ENCODE measurements at regions not wholly inside any gene's neighbourhood (a gene's known extent, or its start where the extent isn't known, plus 50 kb on each side); places are given as distances from the start of the nearest gene placed in this dataset.

GRCh38 chr3:70789878-70790277, 477.4 kb upstream of the MDFIC2 start:
- no peak overlapping the region for H3K27ac Mint-ChIP-seq (ENCODE audit: unreplicated experiment)
- peaks cover 5% of the 10 kb centered on the region for H3K9me3 Mint-ChIP-seq (ENCODE audit: low read depth)
- no peak for DNase-seq (ENCODE audit: low spot score)
- H3K36me3 Mint-ChIP-seq (ENCODE audit: low read depth): no peaks in the 10 kb centered on the region
- H3K4me1 Mint-ChIP-seq (ENCODE audit: low read depth): no peaks in the 10 kb centered on the region
- no peaks in the 10 kb centered on the region for H3K27me3 Mint-ChIP-seq (ENCODE audit: low read depth)
- H3K4me3 Mint-ChIP-seq (ENCODE audit: unreplicated experiment): no peak overlapping the region
- TF ChIP-seq CTCF (IDR thresholded peaks at IDR 0.05): no peak

GRCh38 chr3:70780790-70781189, 468.4 kb upstream of the MDFIC2 start:
- Mint-ChIP-seq H3K9me3 (ENCODE audit: low read depth) (peaks cover 9% of the 10 kb centered on the region), H3K27ac (ENCODE audit: unreplicated experiment) (no peak overlapping the region), H3K27me3 (ENCODE audit: low read depth) (no peaks in the 10 kb centered on the region), H3K4me3 (ENCODE audit: unreplicated experiment) (no peak overlapping the region), H3K36me3 (ENCODE audit: low read depth) (no peaks in the 10 kb centered on the region), H3K4me1 (ENCODE audit: low read depth) (no peaks in the 10 kb centered on the region)
- no peak for TF ChIP-seq CTCF (IDR thresholded peaks at IDR 0.05)
- DNase-seq (ENCODE audit: low spot score): no peak

DNA sequence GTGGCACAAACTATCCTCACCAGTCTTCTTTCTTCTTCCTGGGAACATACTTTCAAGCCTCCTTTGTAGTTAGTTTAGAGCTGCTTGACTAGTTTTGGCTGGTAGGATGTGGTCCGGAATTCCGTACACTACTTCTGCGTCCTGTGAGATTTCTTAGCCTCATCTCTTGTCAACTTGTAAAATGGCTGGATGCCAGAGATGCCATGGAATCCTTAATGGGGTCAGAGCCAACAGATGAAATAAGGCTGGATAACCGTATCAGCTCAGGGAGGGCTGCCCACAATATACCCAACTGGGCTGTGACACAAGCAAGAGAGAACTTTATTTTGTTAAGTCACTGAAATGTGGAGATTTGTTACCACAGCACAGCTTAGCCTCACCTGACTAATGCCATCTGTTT, 466.9 kb upstream of the MDFIC2 start:
- no peaks in the 10 kb centered on the region for H3K36me3 Mint-ChIP-seq (ENCODE audit: low read depth)
- no peak for TF ChIP-seq CTCF (IDR thresholded peaks at IDR 0.05)
- H3K4me1 Mint-ChIP-seq (ENCODE audit: low read depth): no peaks in the 10 kb centered on the region
- H3K27ac Mint-ChIP-seq (ENCODE audit: unreplicated experiment): no peak overlapping the region
- H3K27me3 Mint-ChIP-seq (ENCODE audit: low read depth): no peaks in the 10 kb centered on the region
- no peak for DNase-seq (ENCODE audit: low spot score)
- H3K9me3 Mint-ChIP-seq (ENCODE audit: low read depth): peaks cover 9% of the 10 kb centered on the region
- no peak overlapping the region for H3K4me3 Mint-ChIP-seq (ENCODE audit: unreplicated experiment)

GRCh38 chr3:70776081-70776480, 463.6 kb upstream of the MDFIC2 start:
- Mint-ChIP-seq H3K4me3 (ENCODE audit: unreplicated experiment) (no peak overlapping the region), H3K4me1 (ENCODE audit: low read depth) (peaks cover 7% of the 10 kb centered on the region), H3K9me3 (ENCODE audit: low read depth) (peaks cover 9% of the 10 kb centered on the region), H3K27me3 (ENCODE audit: low read depth) (no peaks in the 10 kb centered on the region), H3K27ac (ENCODE audit: unreplicated experiment) (no peak overlapping the region), H3K36me3 (ENCODE audit: low read depth) (no peaks in the 10 kb centered on the region)
- DNase-seq (ENCODE audit: low spot score): no peak
- TF ChIP-seq CTCF (IDR thresholded peaks at IDR 0.05): no peak

DNA sequence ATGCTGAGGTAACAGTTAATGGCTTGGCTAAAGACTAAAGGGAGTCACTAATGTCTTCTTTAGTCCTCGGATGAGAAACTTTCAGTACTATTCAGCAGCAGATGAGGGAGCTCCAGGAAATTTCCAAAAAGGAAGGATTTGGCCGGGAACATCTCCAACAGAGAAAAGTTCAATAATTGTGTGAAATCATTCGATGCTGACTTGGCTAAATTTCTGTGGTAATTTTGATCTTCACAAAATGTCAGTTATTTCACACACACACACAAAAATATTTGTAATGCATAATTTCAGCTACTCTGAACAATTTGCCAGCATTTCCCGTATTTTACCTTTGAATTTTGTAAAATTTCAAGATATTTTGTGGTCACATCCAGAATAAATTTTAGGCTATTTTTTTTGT, 462.8 kb upstream of the MDFIC2 start:
- no peak for TF ChIP-seq CTCF (IDR thresholded peaks at IDR 0.05)
- H3K27ac Mint-ChIP-seq (ENCODE audit: unreplicated experiment): no peak overlapping the region
- no peak for DNase-seq (ENCODE audit: low spot score)
- peaks cover 11% of the 10 kb centered on the region for H3K4me1 Mint-ChIP-seq (ENCODE audit: low read depth)
- no peaks in the 10 kb centered on the region for H3K27me3 Mint-ChIP-seq (ENCODE audit: low read depth)
- no peaks in the 10 kb centered on the region for H3K36me3 Mint-ChIP-seq (ENCODE audit: low read depth)
- H3K9me3 Mint-ChIP-seq (ENCODE audit: low read depth): peaks cover 9% of the 10 kb centered on the region
- H3K4me3 Mint-ChIP-seq (ENCODE audit: unreplicated experiment): no peak overlapping the region
